ENCODE measurements at regions not wholly inside any gene's neighbourhood (a gene's known extent, or its start where the extent isn't known, plus 50 kb on each side); places are given as distances from the start of the nearest gene placed in this dataset.

GRCh38 chr12:30829876-30830275 lies 75.1 kb upstream of the CAPRIN2 start:
- Histone ChIP-seq H3K9ac (ENCODE audit: low read length) (no peak overlapping the region), H4K8ac (ENCODE audit: low read depth, low read length) (no peak overlapping the region), H3K27ac (ENCODE audit: low read depth, low read length) (no peak overlapping the region), H2AK5ac (ENCODE audit: low read length) (no peak overlapping the region), H3K27me3 (ENCODE audit: insufficient read depth, low read length) (no peaks in the 10 kb centered on the region), H3K18ac (ENCODE audit: low read length) (no peak overlapping the region), H3K4ac (ENCODE audit: low read depth, low read length) (no peak overlapping the region), H2BK120ac (ENCODE audit: insufficient read depth, low read length, poor library complexity) (no peak overlapping the region), H2BK5ac (ENCODE audit: low read depth, low read length, poor library complexity) (no peak overlapping the region), H4K12ac (ENCODE audit: low read depth, low read length) (no peak overlapping the region), H3K4me2 (ENCODE audit: low read length) (no peak overlapping the region), H4K91ac (ENCODE audit: low read depth, low read length) (no peak overlapping the region), H3K79me1 (ENCODE audit: low read length) (no peaks in the 10 kb centered on the region), H3K4me3 (ENCODE audit: low read depth, low read length) (no peak overlapping the region), H3K14ac (ENCODE audit: low read length) (no peak overlapping the region), H3K9me3 (ENCODE audit: insufficient read depth, low read depth, low read length) (peaks cover 2% of the 10 kb centered on the region), H3K79me2 (ENCODE audit: control insufficient read depth, insufficient read depth, low read length, poor library complexity) (no peaks in the 10 kb centered on the region), H3K4me1 (ENCODE audit: control insufficient read depth in 1 of 2, insufficient read depth in 2 of 2, low read length in 2 of 2) (no peaks in the 10 kb centered on the region), H2AFZ (ENCODE audit: insufficient read depth, low read length, poor library complexity) (no peak overlapping the region), H2BK12ac (ENCODE audit: low read length) (no peak overlapping the region), H3K23ac (ENCODE audit: low read length) (no peak overlapping the region), H3K36me3 (ENCODE audit: control insufficient read depth in 1 of 2, insufficient read depth in 2 of 2, low read length in 2 of 2) (no peaks in the 10 kb centered on the region)
- DNase-seq = no peak
- WGBS (ENCODE audit: extremely low coverage, insufficient coverage, insufficient read length) = no CpG with 5 or more reads among the region's 1 CpG

GRCh38 chr12:30828686-30829085 lies 73.9 kb upstream of the CAPRIN2 start:
- H3K14ac ChIP-seq (ENCODE audit: low read length) = no peak overlapping the region
- H4K12ac ChIP-seq (ENCODE audit: low read depth, low read length) = no peak overlapping the region
- no peak overlapping the region for H4K91ac ChIP-seq (ENCODE audit: low read depth, low read length)
- DNase-seq = peak in 1 of 2 donors; percentile 16
- no peak overlapping the region for H4K8ac ChIP-seq (ENCODE audit: low read depth, low read length)
- H2BK5ac ChIP-seq (ENCODE audit: low read depth, low read length, poor library complexity) = no peak overlapping the region
- H3K4me1 ChIP-seq (ENCODE audit: control insufficient read depth in 1 of 2, insufficient read depth in 2 of 2, low read length in 2 of 2) = no peaks in the 10 kb centered on the region
- no peaks in the 10 kb centered on the region for H3K79me2 ChIP-seq (ENCODE audit: control insufficient read depth, insufficient read depth, low read length, poor library complexity)
- H3K27me3 ChIP-seq (ENCODE audit: insufficient read depth, low read length) = no peaks in the 10 kb centered on the region
- H3K36me3 ChIP-seq (ENCODE audit: control insufficient read depth in 1 of 2, insufficient read depth in 2 of 2, low read length in 2 of 2) = no peaks in the 10 kb centered on the region
- H3K18ac ChIP-seq (ENCODE audit: low read length) = no peak overlapping the region
- no peak overlapping the region for H3K9ac ChIP-seq (ENCODE audit: low read length)
- H3K27ac ChIP-seq (ENCODE audit: low read depth, low read length) = no peak overlapping the region
- no peak overlapping the region for H2AFZ ChIP-seq (ENCODE audit: insufficient read depth, low read length, poor library complexity)
- H3K4me3 ChIP-seq (ENCODE audit: low read depth, low read length) = no peak overlapping the region
- H3K79me1 ChIP-seq (ENCODE audit: low read length) = no peaks in the 10 kb centered on the region
- H3K9me3 ChIP-seq (ENCODE audit: insufficient read depth, low read depth, low read length) = no peaks in the 10 kb centered on the region
- H2BK120ac ChIP-seq (ENCODE audit: insufficient read depth, low read length, poor library complexity) = no peak overlapping the region
- H3K23ac ChIP-seq (ENCODE audit: low read length) = no peak overlapping the region
- no peak overlapping the region for H2BK12ac ChIP-seq (ENCODE audit: low read length)
- no CpG with 5 or more reads among the region's 4 CpGs for WGBS (ENCODE audit: extremely low coverage, insufficient coverage, insufficient read length)
- H3K4me2 ChIP-seq (ENCODE audit: low read length) = no peak overlapping the region
- no peak overlapping the region for H3K4ac ChIP-seq (ENCODE audit: low read depth, low read length)
- no peak overlapping the region for H2AK5ac ChIP-seq (ENCODE audit: low read length)

DNA sequence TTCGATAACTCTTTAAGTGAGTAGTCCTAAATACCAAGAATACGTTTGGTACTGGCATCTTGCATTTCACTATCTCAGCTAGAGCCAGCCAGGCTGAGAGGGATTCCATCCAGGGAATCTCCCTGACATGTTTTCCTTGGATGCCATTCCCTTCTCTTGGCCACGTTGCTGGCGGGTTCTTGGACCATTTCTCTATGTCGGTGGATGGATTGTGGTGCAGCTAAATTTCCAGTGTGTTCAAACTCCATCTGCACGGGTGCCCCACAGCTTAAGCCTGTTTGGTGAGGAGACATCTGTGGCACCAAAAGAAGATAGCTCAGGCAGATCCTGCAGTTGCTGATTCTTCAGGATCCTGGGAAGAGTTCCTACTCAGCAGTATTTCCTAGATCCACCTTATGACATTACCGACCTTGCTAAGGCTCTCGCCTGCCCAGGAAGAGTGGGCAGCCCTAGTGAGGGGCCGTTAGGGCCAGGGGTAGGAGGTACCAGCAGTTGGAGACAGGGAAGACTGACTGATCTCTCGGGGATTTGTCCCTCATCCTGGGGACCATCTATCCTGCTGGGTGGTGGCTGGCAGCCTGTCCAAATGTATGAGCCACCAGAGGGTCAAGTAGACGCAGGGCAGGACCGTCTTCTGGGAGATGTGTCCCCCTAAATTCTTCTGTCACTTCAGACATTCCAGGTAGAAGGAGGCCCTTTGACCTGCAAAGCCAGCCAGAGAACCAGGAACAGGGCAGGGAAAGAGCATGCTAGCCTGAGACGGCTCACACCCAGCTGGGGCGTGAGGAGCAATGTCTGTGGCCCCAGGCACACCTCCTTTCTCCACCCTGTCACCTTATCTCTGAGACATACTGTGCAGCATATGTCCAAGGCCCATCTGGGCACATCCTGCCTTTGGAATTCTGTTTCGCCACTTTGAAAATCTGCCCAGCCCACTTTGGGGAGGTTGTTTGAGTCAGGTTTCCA lies 72.6 kb upstream of the CAPRIN2 start:
- H3K9me3 ChIP-seq (ENCODE audit: insufficient read depth, low read depth, low read length) = no peaks in the 10 kb centered on the region
- H3K27me3 ChIP-seq (ENCODE audit: insufficient read depth, low read length) = no peaks in the 10 kb centered on the region
- H2BK5ac ChIP-seq (ENCODE audit: low read depth, low read length, poor library complexity) = no peak overlapping the region
- H3K4me1 ChIP-seq (ENCODE audit: control insufficient read depth in 1 of 2, insufficient read depth in 2 of 2, low read length in 2 of 2) = peaks cover 0 to 5% of the 10 kb centered on the region in 2 experiments
- H3K36me3 ChIP-seq (ENCODE audit: control insufficient read depth in 1 of 2, insufficient read depth in 2 of 2, low read length in 2 of 2) = no peaks in the 10 kb centered on the region
- H2BK12ac ChIP-seq (ENCODE audit: low read length) = no peak overlapping the region
- peaks cover 4% of the 10 kb centered on the region for H3K79me2 ChIP-seq (ENCODE audit: control insufficient read depth, insufficient read depth, low read length, poor library complexity)
- no peak overlapping the region for H2BK120ac ChIP-seq (ENCODE audit: insufficient read depth, low read length, poor library complexity)
- no peak overlapping the region for H4K91ac ChIP-seq (ENCODE audit: low read depth, low read length)
- H2AFZ ChIP-seq (ENCODE audit: insufficient read depth, low read length, poor library complexity) = no peak overlapping the region
- no CpG with 5 or more reads among the region's 15 CpGs for WGBS (ENCODE audit: extremely low coverage, insufficient coverage, insufficient read length)
- H3K4me2 ChIP-seq (ENCODE audit: low read length) = no peak overlapping the region
- no peak overlapping the region for H3K14ac ChIP-seq (ENCODE audit: low read length)
- H3K4ac ChIP-seq (ENCODE audit: low read depth, low read length) = no peak overlapping the region
- no peak overlapping the region for H4K8ac ChIP-seq (ENCODE audit: low read depth, low read length)
- H4K12ac ChIP-seq (ENCODE audit: low read depth, low read length) = no peak overlapping the region
- no peak for DNase-seq
- peaks cover 4% of the 10 kb centered on the region for H3K79me1 ChIP-seq (ENCODE audit: low read length)
- H3K18ac ChIP-seq (ENCODE audit: low read length) = no peak overlapping the region
- no peak overlapping the region for H3K27ac ChIP-seq (ENCODE audit: low read depth, low read length)
- no peak overlapping the region for H3K23ac ChIP-seq (ENCODE audit: low read length)
- H2AK5ac ChIP-seq (ENCODE audit: low read length) = no peak overlapping the region
- H3K4me3 ChIP-seq (ENCODE audit: low read depth, low read length) = no peak overlapping the region
- H3K9ac ChIP-seq (ENCODE audit: low read length) = no peak overlapping the region

- H3K4ac ChIP-seq (ENCODE audit: low read depth, low read length) = no peak overlapping the region
- no peak overlapping the region for H2BK12ac ChIP-seq (ENCODE audit: low read length)
- no CpG with 5 or more reads among the region's 8 CpGs for WGBS (ENCODE audit: extremely low coverage, insufficient coverage, insufficient read length)
- H3K27me3 ChIP-seq (ENCODE audit: insufficient read depth, low read length) = no peaks in the 10 kb centered on the region
- H4K91ac ChIP-seq (ENCODE audit: low read depth, low read length) = no peak overlapping the region
- peaks cover 5% of the 10 kb centered on the region for H3K79me1 ChIP-seq (ENCODE audit: low read length)
- H3K4me2 ChIP-seq (ENCODE audit: low read length) = no peak overlapping the region
- H4K8ac ChIP-seq (ENCODE audit: low read depth, low read length) = no peak overlapping the region
- H2BK5ac ChIP-seq (ENCODE audit: low read depth, low read length, poor library complexity) = no peak overlapping the region
- H3K27ac ChIP-seq (ENCODE audit: low read depth, low read length) = no peak overlapping the region
- no peak overlapping the region for H3K9ac ChIP-seq (ENCODE audit: low read length)
- H2AFZ ChIP-seq (ENCODE audit: insufficient read depth, low read length, poor library complexity) = no peak overlapping the region
- H3K23ac ChIP-seq (ENCODE audit: low read length) = no peak overlapping the region
- H3K4me3 ChIP-seq (ENCODE audit: low read depth, low read length) = no peak overlapping the region
- H3K4me1 ChIP-seq (ENCODE audit: control insufficient read depth in 1 of 2, insufficient read depth in 2 of 2, low read length in 2 of 2) = peaks cover 0 to 6% of the 10 kb centered on the region in 2 experiments
- H4K12ac ChIP-seq (ENCODE audit: low read depth, low read length) = no peak overlapping the region
- no peaks in the 10 kb centered on the region for H3K9me3 ChIP-seq (ENCODE audit: insufficient read depth, low read depth, low read length)
- H2BK120ac ChIP-seq (ENCODE audit: insufficient read depth, low read length, poor library complexity) = no peak overlapping the region
- peaks cover 5% of the 10 kb centered on the region for H3K79me2 ChIP-seq (ENCODE audit: control insufficient read depth, insufficient read depth, low read length, poor library complexity)
- no peak overlapping the region for H2AK5ac ChIP-seq (ENCODE audit: low read length)
- no peak for DNase-seq
- H3K18ac ChIP-seq (ENCODE audit: low read length) = no peak overlapping the region
- H3K14ac ChIP-seq (ENCODE audit: low read length) = no peak overlapping the region
- no peaks in the 10 kb centered on the region for H3K36me3 ChIP-seq (ENCODE audit: control insufficient read depth in 1 of 2, insufficient read depth in 2 of 2, low read length in 2 of 2)
Observed at GRCh38 chr12:30826276-30826675, 71.5 kb upstream of the CAPRIN2 start.
